K562 (cell line): ENCODE measurements at regions not wholly inside any gene's neighbourhood (a gene's known extent, or its start where the extent isn't known, plus 50 kb on each side); places are given as distances from the start of the nearest gene placed in this dataset.

ENCODE experiments used
- ATAC-seq: fragments of 200-7000 bp; cut with Tn5 transposase; 3 replicates; pipeline ENCODE4 v1.9.1; 2020; ENCODE audit warnings: moderate library complexity
- BruUV-seq: library from RNA; stranded (reverse); fragments of 400-500 nt; replicated peaks from 2 replicates; lab custom pipeline; 2021; lab: Mats Ljungman, UMichigan
- CTCF ChIA-PET: fragments of 300-600 bp; formaldehyde crosslinking; extraction: SDS; loops from one replicate; lab custom pipeline; 2021; ENCODE audit warnings: low intra/inter-chr PET ratio; lab: Yijun Ruan, JAX
- POLR2A ChIA-PET: fragments of 300-600, 350-650 bp; sonication (Branson Sonifier 250); formaldehyde crosslinking; extraction: SDS; loops from one replicate; lab custom pipeline; 2021; ENCODE audit warnings: antibody characterized with exemption, inconsistent platforms; lab: Yijun Ruan, JAX
- DNase-seq, 4 experiments: peaks; one replicate each; pipeline versions ENCODE4 v3.0.0 to v3.0.0-alpha.2; 2011 to 2018; ENCODE audit warnings: low spot score in 3 of 4, mixed read lengths in 3 of 4; ENCODE audit errors: extremely low read depth in 1 of 4
- FAIRE-seq: peaks from 2 replicates; lab custom pipeline; 2011; peaks lifted over from hg19 to GRCh38; lab: Jason Lieb, UNC
- H2AFZ ChIP-seq: 2 replicates; pipeline ENCODE4 v1.6.0; 2011; ENCODE audit warnings: low read depth, low read length, control low read depth, inconsistent platforms
- H3K27ac ChIP-seq: fragments of 200-600 bp; 3 replicates; pipeline ENCODE4 v1.8.0; 2011; ENCODE audit warnings: low read depth, mild to moderate bottlenecking, control low read depth, inconsistent platforms, low read length, moderate library complexity, mixed read lengths; ENCODE audit errors: extremely low read depth
- H3K27me3 ChIP-seq, 2 experiments: fragments of 300-600 bp in 1 of 2; 2 replicates in 1 of 2; 3 replicates in 1 of 2; pipeline versions ENCODE4 v1.6.0 to v1.8.0; 2011; ENCODE audit warnings: inconsistent platforms in 2 of 2, low read length in 2 of 2, mild to moderate bottlenecking in 1 of 2, mixed read lengths in 1 of 2, moderate library complexity in 1 of 2; ENCODE audit not compliant: control insufficient read depth in 2 of 2, insufficient read depth in 2 of 2
- H3K36me3 ChIP-seq: fragments of 300-600 bp; 3 replicates; pipeline ENCODE4 v1.8.0; 2011; ENCODE audit warnings: mild to moderate bottlenecking, low read length, inconsistent platforms; ENCODE audit not compliant: control insufficient read depth, insufficient read depth
- H3K4me1 ChIP-seq, 2 experiments: fragments of 200-600 bp in 1 of 2; replicated peaks in 1 of 2; 2 replicates in 1 of 2; 3 replicates in 1 of 2; pipeline versions ENCODE4 v1.5.1 to v1.8.0; 2011; ENCODE audit warnings: inconsistent platforms in 2 of 2, low read length in 2 of 2, mild to moderate bottlenecking in 1 of 2, mixed read lengths in 1 of 2, moderate library complexity in 1 of 2; ENCODE audit not compliant: control insufficient read depth in 2 of 2, insufficient read depth in 2 of 2
- H3K4me2 ChIP-seq: 2 replicates; pipeline ENCODE4 v1.6.1; 2011; ENCODE audit warnings: low read length, control low read depth, inconsistent platforms, mixed read lengths; ENCODE audit not compliant: insufficient read depth
- H3K4me3 ChIP-seq: fragments of 200-600 bp; sonication (generic), shearing (Covaris generic); 2 replicates; pipeline ENCODE4 v1.5.1; 2016; ENCODE audit warnings: control low read depth, inconsistent platforms
- H3K79me2 ChIP-seq: fragments of 200-600 bp; 3 replicates; pipeline ENCODE4 v1.8.0; 2011; ENCODE audit warnings: low read length, inconsistent platforms; ENCODE audit not compliant: control insufficient read depth, insufficient read depth
- H3K9ac ChIP-seq, 2 experiments: 2 replicates each; pipeline versions ENCODE4 v1.6.0 to v1.6.1; 2011; ENCODE audit warnings: low read depth in 2 of 2, low read length in 2 of 2, control low read depth in 1 of 2, inconsistent platforms in 1 of 2, mild to moderate bottlenecking in 1 of 2, mixed read lengths in 1 of 2; ENCODE audit not compliant: insufficient read depth in 1 of 2
- H3K9me1 ChIP-seq: one replicate; pipeline ENCODE4 v1.6.0; 2011; ENCODE audit warnings: inconsistent platforms, mild to moderate bottlenecking, low read length, moderate library complexity; ENCODE audit not compliant: control insufficient read depth, insufficient read depth
- H3K9me3 ChIP-seq: replicated peaks from 2 replicates; pipeline ENCODE4 v1.5.1; 2011; ENCODE audit warnings: low read depth, low read length, inconsistent platforms; ENCODE audit not compliant: control insufficient read depth, insufficient read depth
- H4K20me1 ChIP-seq: replicated peaks from 2 replicates; pipeline ENCODE4 v1.6.1; 2011; ENCODE audit warnings: low read length, inconsistent platforms, mixed read lengths; ENCODE audit not compliant: control insufficient read depth, insufficient read depth
- CGGBP1 ChIP-seq: fragments of 250-450 bp; sonication (Bioruptor Pico); IDR thresholded peaks from 2 replicates; pipeline ENCODE4 v1.9.0; 2021; ENCODE audit warnings: mild to moderate bottlenecking
- CREB1 ChIP-seq, 2 experiments: sonication (generic) in 1 of 2; formaldehyde crosslinking in 1 of 2; IDR thresholded peaks; 2 replicates each; pipeline versions ENCODE4 v1.6.1 to v1.8.0; 2012 to 2022; ENCODE audit warnings: inconsistent platforms in 1 of 2, mild to moderate bottlenecking in 1 of 2, missing genetic modification reagents in 1 of 2, moderate library complexity in 1 of 2
- MBD2 ChIP-seq: sonication (generic); IDR thresholded peaks from 2 replicates; pipeline ENCODE4 v1.6.1; 2016; ENCODE audit warnings: low read depth, borderline replicate concordance
- NELFE ChIP-seq: IDR thresholded peaks from 2 replicates; pipeline ENCODE4 v1.6.1; 2011; ENCODE audit warnings: mild to moderate bottlenecking; ENCODE audit not compliant: insufficient read depth, insufficient read length
- PTRF ChIP-seq: fragments of 450-650 bp; IDR thresholded peaks from 2 replicates; pipeline ENCODE4 v1.6.1; 2016; ENCODE audit warnings: mild to moderate bottlenecking, missing genetic modification characterization, missing compliant biosample characterization
- RB1 ChIP-seq: fragments of 450-650 bp; IDR thresholded peaks from 2 replicates; pipeline ENCODE4 v1.6.1; 2017; ENCODE audit warnings: low read depth, mild to moderate bottlenecking
- ZNF76 ChIP-seq: fragments of 250-450 bp; sonication (Bioruptor Pico); IDR thresholded peaks from 2 replicates; pipeline ENCODE4 v1.4.0; 2020; ENCODE audit warnings: mild to moderate bottlenecking, moderate library complexity, borderline replicate concordance
- WGBS: fragments of 100-300 bp; shearing (Covaris generic); methylation state at CpG from one replicate; pipeline ENCODE4 v1.1.6; 2016; ENCODE audit warnings: low coverage, mixed read lengths; ENCODE audit not compliant: insufficient coverage; ENCODE audit errors: missing lambda C conversion rate; 5-methylcytosine and 5-hydroxymethylcytosine counted together
- in situ Hi-C: fragments of 300-500 bp; cut with MboI; formaldehyde crosslinking; loops from 4 replicates; pipeline ENCODE4 v1.15.0; 2018; ENCODE audit warnings: inconsistent platforms, mixed read lengths
- intact Hi-C: fragments of 100-400 bp; cut with micrococcal nuclease; formaldehyde crosslinking; loops from 2 replicates; pipeline ENCODE4 v1.14.2; 2022
- TF ChIP-seq, protein P1 (sequence below): fragments of 200-800 bp; sonication (Bioruptor generic); IDR thresholded peaks from 2 replicates; pipeline ENCODE4 v1.6.1; 2016; ENCODE audit warnings: missing genetic modification characterization, missing compliant biosample characterization

- Histone ChIP-seq H3K4me3 (no peak overlapping the region), H3K9me3 (no peaks in the 10 kb centered on the region), H3K9ac (no peak overlapping the region), H3K36me3 (no peaks in the 10 kb centered on the region), H4K20me1 (no peaks in the 10 kb centered on the region), H3K79me2 (no peaks in the 10 kb centered on the region), H3K9me1 (no peaks in the 10 kb centered on the region), H3K4me1 (no peaks in the 10 kb centered on the region), H3K27ac (no peak overlapping the region), H2AFZ (no peak overlapping the region), H3K4me2 (no peak overlapping the region), H3K27me3 (no peaks in the 10 kb centered on the region)
- FAIRE-seq = no peak
- in situ Hi-C loops = no loop called here
- intact Hi-C loops = no loop called here
- ChIA-PET CTCF (no interaction called here), POLR2A (no interaction called here)
- TF ChIP-seq NELFE (no peak), CREB1 (IDR thresholded peaks at IDR 0.05) (no peak), CREB1 (CRISPR knock-in tag; IDR thresholded peaks at IDR 0.05) (no peak), CGGBP1 (no peak)
- BruUV-seq = no TSS peak
- DNase-seq = no peak
- WGBS = 0% methylated on average over 6 of the region's 6 CpGs
- no peak for ATAC-seq
These were observed 123.0 kb downstream of the LYPLAL1 start for GRCh38 chr1:219296430-219297355.

DNA sequence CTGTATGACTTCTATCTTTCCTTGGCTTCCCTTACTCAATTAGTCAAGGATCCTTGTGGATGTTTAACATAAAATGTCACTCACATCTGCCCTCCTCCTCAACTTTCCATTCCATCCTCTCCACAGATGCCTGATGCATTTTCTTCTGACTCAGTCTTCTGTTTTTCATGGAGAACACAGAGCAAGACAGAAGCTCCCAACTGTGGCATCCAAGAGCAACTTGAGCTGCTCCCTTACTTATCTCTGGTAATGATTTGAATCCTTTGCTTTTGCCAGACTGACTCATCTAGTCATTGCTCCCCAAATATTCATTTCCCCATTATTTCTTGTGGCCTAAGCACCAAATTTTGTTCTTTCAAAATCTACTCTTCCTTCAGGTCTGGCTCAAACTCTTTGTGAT, 120.6 kb downstream of the LYPLAL1 start:
- no peak for ATAC-seq
- FAIRE-seq = no peak
- TF ChIP-seq MBD2 (no peak), RB1 (no peak), PTRF (tag) (no peak), ZNF76 (CRISPR knock-in tag) (no peak)
- TF ChIP-seq, protein P1, sequence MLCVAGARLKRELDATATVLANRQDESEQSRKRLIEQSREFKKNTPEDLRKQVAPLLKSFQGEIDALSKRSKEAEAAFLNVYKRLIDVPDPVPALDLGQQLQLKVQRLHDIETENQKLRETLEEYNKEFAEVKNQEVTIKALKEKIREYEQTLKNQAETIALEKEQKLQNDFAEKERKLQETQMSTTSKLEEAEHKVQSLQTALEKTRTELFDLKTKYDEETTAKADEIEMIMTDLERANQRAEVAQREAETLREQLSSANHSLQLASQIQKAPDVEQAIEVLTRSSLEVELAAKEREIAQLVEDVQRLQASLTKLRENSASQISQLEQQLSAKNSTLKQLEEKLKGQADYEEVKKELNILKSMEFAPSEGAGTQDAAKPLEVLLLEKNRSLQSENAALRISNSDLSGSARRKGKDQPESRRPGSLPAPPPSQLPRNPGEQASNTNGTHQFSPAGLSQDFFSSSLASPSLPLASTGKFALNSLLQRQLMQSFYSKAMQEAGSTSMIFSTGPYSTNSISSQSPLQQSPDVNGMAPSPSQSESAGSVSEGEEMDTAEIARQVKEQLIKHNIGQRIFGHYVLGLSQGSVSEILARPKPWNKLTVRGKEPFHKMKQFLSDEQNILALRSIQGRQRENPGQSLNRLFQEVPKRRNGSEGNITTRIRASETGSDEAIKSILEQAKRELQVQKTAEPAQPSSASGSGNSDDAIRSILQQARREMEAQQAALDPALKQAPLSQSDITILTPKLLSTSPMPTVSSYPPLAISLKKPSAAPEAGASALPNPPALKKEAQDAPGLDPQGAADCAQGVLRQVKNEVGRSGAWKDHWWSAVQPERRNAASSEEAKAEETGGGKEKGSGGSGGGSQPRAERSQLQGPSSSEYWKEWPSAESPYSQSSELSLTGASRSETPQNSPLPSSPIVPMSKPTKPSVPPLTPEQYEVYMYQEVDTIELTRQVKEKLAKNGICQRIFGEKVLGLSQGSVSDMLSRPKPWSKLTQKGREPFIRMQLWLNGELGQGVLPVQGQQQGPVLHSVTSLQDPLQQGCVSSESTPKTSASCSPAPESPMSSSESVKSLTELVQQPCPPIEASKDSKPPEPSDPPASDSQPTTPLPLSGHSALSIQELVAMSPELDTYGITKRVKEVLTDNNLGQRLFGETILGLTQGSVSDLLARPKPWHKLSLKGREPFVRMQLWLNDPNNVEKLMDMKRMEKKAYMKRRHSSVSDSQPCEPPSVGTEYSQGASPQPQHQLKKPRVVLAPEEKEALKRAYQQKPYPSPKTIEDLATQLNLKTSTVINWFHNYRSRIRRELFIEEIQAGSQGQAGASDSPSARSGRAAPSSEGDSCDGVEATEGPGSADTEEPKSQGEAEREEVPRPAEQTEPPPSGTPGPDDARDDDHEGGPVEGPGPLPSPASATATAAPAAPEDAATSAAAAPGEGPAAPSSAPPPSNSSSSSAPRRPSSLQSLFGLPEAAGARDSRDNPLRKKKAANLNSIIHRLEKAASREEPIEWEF (CRISPR knock-in tag) = no peak

More for the DNA sequence above, 120.6 kb downstream of the LYPLAL1 start:
- BruUV-seq = no TSS peak
- intact Hi-C loops (loop anchor here (5.0 kb wide), 1 partner anchor 58 kb away; no protein-coding TSS in a partner anchor), in situ Hi-C loops (no loop called here)
- Histone ChIP-seq H3K27ac (no peak overlapping the region), H3K9ac (no peak overlapping the region), H3K36me3 (no peaks in the 10 kb centered on the region), H3K79me2 (no peaks in the 10 kb centered on the region), H3K4me1 (no peaks in the 10 kb centered on the region), H2AFZ (no peak overlapping the region), H4K20me1 (no peaks in the 10 kb centered on the region), H3K9me1 (no peaks in the 10 kb centered on the region), H3K27me3 (no peaks in the 10 kb centered on the region), H3K4me3 (no peak overlapping the region), H3K9me3 (no peaks in the 10 kb centered on the region), H3K4me2 (no peak overlapping the region)
- POLR2A ChIA-PET = interaction anchor here (0.6 kb wide), 1 partner anchor 22 kb away, joined by 4 read pairs; no protein-coding TSS in a partner anchor
- no peak for DNase-seq
- CTCF ChIA-PET = no interaction called here
